GM23338 (cell line): ENCODE measurements at regions not wholly inside any gene's neighbourhood (a gene's known extent, or its start where the extent isn't known, plus 50 kb on each side); places are given as distances from the start of the nearest gene placed in this dataset.

Experiments
- ATAC-seq: fragments of 200-7000 bp; cut with Tn5 transposase; 3 replicates; pipeline ENCODE4 v1.9.1; 2020
- DNase-seq: peaks from one replicate; pipeline ENCODE4 v3.0.0-alpha.2; 2015; ENCODE audit warnings: low spot score
- H2AFZ ChIP-seq: fragments of 200-600 bp; sonication (generic); 2 replicates; pipeline ENCODE4 v1.8.0; 2016; ENCODE audit warnings: antibody characterized with exemption, mild to moderate bottlenecking, moderate library complexity
- H3F3A ChIP-seq: fragments of 200-600 bp; sonication (generic); replicated peaks from 2 replicates; pipeline ENCODE4 v1.8.0; 2017; ENCODE audit warnings: antibody characterized with exemption, mixed run types, low read depth
- H3K27ac ChIP-seq: fragments of 200-600 bp; sonication (generic); 2 replicates; pipeline ENCODE4 v1.6.1; 2016; ENCODE audit warnings: low read depth
- H3K27me3 ChIP-seq: fragments of 200-600 bp; sonication (generic); 2 replicates; pipeline ENCODE4 v1.8.0; 2016; ENCODE audit warnings: mild to moderate bottlenecking, mixed run types, moderate library complexity; ENCODE audit not compliant: insufficient read depth
- H3K36me3 ChIP-seq: fragments of 200-600 bp; sonication (generic); 2 replicates; pipeline ENCODE4 v1.8.0; 2016; ENCODE audit warnings: mild to moderate bottlenecking; ENCODE audit not compliant: insufficient read depth
- H3K4me1 ChIP-seq: fragments of 200-600 bp; sonication (generic); 2 replicates; pipeline ENCODE4 v1.8.0; 2016; ENCODE audit warnings: mild to moderate bottlenecking, moderate library complexity; ENCODE audit not compliant: insufficient read depth
- H3K4me2 ChIP-seq: fragments of 200-600 bp; sonication (generic); 2 replicates; pipeline ENCODE4 v1.7.1; 2017; ENCODE audit warnings: mixed run types
- H3K4me3 ChIP-seq: fragments of 200-600 bp; sonication (generic); 2 replicates; pipeline ENCODE4 v1.6.1; 2016; ENCODE audit warnings: mixed run types
- H3K79me2 ChIP-seq: fragments of 200-600 bp; sonication (generic); replicated peaks from 2 replicates; pipeline ENCODE4 v1.8.0; 2017; ENCODE audit warnings: mild to moderate bottlenecking; ENCODE audit not compliant: insufficient read depth
- H3K9me2 ChIP-seq: fragments of 200-600 bp; sonication (generic); 2 replicates; pipeline ENCODE4 v1.8.0; 2017; ENCODE audit not compliant: insufficient read depth
- H4K20me1 ChIP-seq: fragments of 200-600 bp; sonication (generic); replicated peaks from 2 replicates; pipeline ENCODE4 v1.8.0; 2017; ENCODE audit warnings: mild to moderate bottlenecking; ENCODE audit not compliant: insufficient read depth
- H3K27ac Mint-ChIP-seq: 2 replicates; pipeline ENCODE4 v1.8.0; 2020; ENCODE audit warnings: inconsistent platforms, mild to moderate bottlenecking, moderate library complexity, mixed read lengths
- H3K27me3 Mint-ChIP-seq: 3 replicates; pipeline ENCODE4 v1.8.0; 2022; ENCODE audit warnings: low read depth, mild to moderate bottlenecking, moderate library complexity, mixed read lengths, inconsistent platforms; ENCODE audit not compliant: insufficient read depth, poor library complexity
- H3K36me3 Mint-ChIP-seq: 3 replicates; pipeline ENCODE4 v1.8.0; 2021; ENCODE audit warnings: low read depth, mild to moderate bottlenecking, inconsistent platforms, moderate library complexity, mixed read lengths
- H3K4me1 Mint-ChIP-seq: 3 replicates; pipeline ENCODE4 v1.8.0; 2020; ENCODE audit warnings: mild to moderate bottlenecking, inconsistent platforms, mixed read lengths
- H3K4me3 Mint-ChIP-seq: 3 replicates; pipeline ENCODE4 v1.8.0; 2021; ENCODE audit warnings: moderate library complexity, mild to moderate bottlenecking, inconsistent platforms, mixed read lengths
- H3K9me3 Mint-ChIP-seq: 3 replicates; pipeline ENCODE4 v1.8.0; 2020; ENCODE audit warnings: moderate library complexity, mild to moderate bottlenecking, inconsistent platforms, mixed read lengths
- CREB1 ChIP-seq: fragments of 250-450 bp; sonication (Bioruptor Pico); IDR thresholded peaks from 2 replicates; pipeline ENCODE4 v1.5.0; 2020; ENCODE audit warnings: low read depth, mild to moderate bottlenecking, moderate library complexity
- CTCF ChIP-seq, 2 experiments: fragments of 200-600 bp in 1 of 2; sonication (generic) in 1 of 2; conservative IDR thresholded peaks; 2 replicates each; pipeline versions ENCODE4 v1.5.1 to v1.6.1; 2016 to 2017; ENCODE audit warnings: antibody characterized with exemption in 2 of 2, low read depth in 2 of 2, mild to moderate bottlenecking in 2 of 2, moderate library complexity in 1 of 2
- ETS1 ChIP-seq: IDR thresholded peaks from 2 replicates; pipeline ENCODE4 v1.6.1; 2016; ENCODE audit warnings: antibody characterized with exemption
- EZH2 ChIP-seq: fragments of 200-600 bp; sonication (generic); IDR thresholded peaks from one replicate; pipeline ENCODE4 v1.8.0; 2017; ENCODE audit warnings: antibody characterized with exemption, mild to moderate bottlenecking, low read depth; ENCODE audit not compliant: unreplicated experiment
- EZH2phosphoT487 ChIP-seq: fragments of 200-600 bp; sonication (generic); IDR thresholded peaks from one replicate; pipeline ENCODE4 v1.8.1; 2018; ENCODE audit warnings: antibody characterized with exemption; ENCODE audit not compliant: unreplicated experiment
- JUNB ChIP-seq: IDR thresholded peaks from one replicate; pipeline ENCODE4 v1.6.1; 2016; ENCODE audit warnings: antibody characterized with exemption; ENCODE audit not compliant: unreplicated experiment
- NANOG ChIP-seq: IDR thresholded peaks from 2 replicates; pipeline ENCODE4 v1.6.1; 2016; ENCODE audit warnings: antibody characterized with exemption, borderline replicate concordance
- POLR2AphosphoS5 ChIP-seq: IDR thresholded peaks from 2 replicates; pipeline ENCODE4 v1.6.1; 2016; ENCODE audit warnings: antibody characterized with exemption, low read depth
- REST ChIP-seq: IDR thresholded peaks from one replicate; pipeline ENCODE4 v1.6.1; 2018; ENCODE audit warnings: antibody characterized with exemption; ENCODE audit not compliant: unreplicated experiment
- STAT1 ChIP-seq: IDR thresholded peaks from one replicate; pipeline ENCODE4 v1.6.1; 2016; ENCODE audit warnings: antibody characterized with exemption; ENCODE audit not compliant: unreplicated experiment
- ZNF114 ChIP-seq: fragments of 250-450 bp; sonication (Bioruptor Pico); IDR thresholded peaks from 2 replicates; pipeline ENCODE4 v1.5.0; 2020; ENCODE audit warnings: mild to moderate bottlenecking, moderate library complexity
- ZNF331 ChIP-seq: fragments of 250-450 bp; sonication (Bioruptor Pico); IDR thresholded peaks from 2 replicates; pipeline ENCODE4 v1.5.0; 2020; ENCODE audit warnings: low read depth, mild to moderate bottlenecking, moderate library complexity
- ZNF462 ChIP-seq: fragments of 250-450 bp; sonication (Bioruptor Pico); IDR thresholded peaks from 2 replicates; pipeline ENCODE4 v1.5.0; 2020; ENCODE audit warnings: mild to moderate bottlenecking, moderate library complexity

- no peaks in the 10 kb centered on the region for H3K36me3 ChIP-seq
- Mint-ChIP-seq H3K27me3 (no peaks in the 10 kb centered on the region), H3K9me3 (no peaks in the 10 kb centered on the region; the same call in 2 of the 3 replicates), H3K36me3 (no peaks in the 10 kb centered on the region), H3K27ac (no peak overlapping the region), H3K4me1 (no peaks in the 10 kb centered on the region; the same call in 2 of the 3 replicates), H3K4me3 (no peak overlapping the region)
- H3K4me2 ChIP-seq, result no peak overlapping the region
- DNase-seq (no peak), ATAC-seq (no peak)
- no peak for TF ChIP-seq ZNF331 (CRISPR knock-in tag)
- no peak for TF ChIP-seq CTCF (conservative IDR thresholded peaks at IDR 0.05; ENCODE audit: low read depth in 2 of 2)
- no peak for TF ChIP-seq REST
- no peak for TF ChIP-seq CREB1 (CRISPR knock-in tag)
- no peak for TF ChIP-seq JUNB
- no peak for TF ChIP-seq ZNF462
- TF ChIP-seq EZH2, result no peak
- TF ChIP-seq ZNF114, result no peak
- TF ChIP-seq NANOG, result no peak
- no peak for TF ChIP-seq STAT1
- no peak for TF ChIP-seq ETS1
- no peak for TF ChIP-seq EZH2phosphoT487
- no peak for TF ChIP-seq POLR2AphosphoS5
- no peaks in the 10 kb centered on the region for H3K79me2 ChIP-seq
- H3K27me3 ChIP-seq, result no peaks in the 10 kb centered on the region
- no peak overlapping the region for H2AFZ ChIP-seq
- no peaks in the 10 kb centered on the region for H3F3A ChIP-seq
- H4K20me1 ChIP-seq, result no peaks in the 10 kb centered on the region
- no peaks in the 10 kb centered on the region for H3K4me1 ChIP-seq
- peaks cover 17% of the 10 kb centered on the region for H3K9me2 ChIP-seq
- no peak overlapping the region for H3K27ac ChIP-seq
- no peak overlapping the region for H3K4me3 ChIP-seq
Observed at GRCh38 chr10:10493833-10494232, 523.8 kb upstream of the CELF2 start.
